ENCODE measurements at regions not wholly inside any gene's neighbourhood (a gene's known extent, or its start where the extent isn't known, plus 50 kb on each side); places are given as distances from the start of the nearest gene placed in this dataset.
A peak's percentile ranks its signal among the peaks of the same experiment; 100 is the strongest.

DNA sequence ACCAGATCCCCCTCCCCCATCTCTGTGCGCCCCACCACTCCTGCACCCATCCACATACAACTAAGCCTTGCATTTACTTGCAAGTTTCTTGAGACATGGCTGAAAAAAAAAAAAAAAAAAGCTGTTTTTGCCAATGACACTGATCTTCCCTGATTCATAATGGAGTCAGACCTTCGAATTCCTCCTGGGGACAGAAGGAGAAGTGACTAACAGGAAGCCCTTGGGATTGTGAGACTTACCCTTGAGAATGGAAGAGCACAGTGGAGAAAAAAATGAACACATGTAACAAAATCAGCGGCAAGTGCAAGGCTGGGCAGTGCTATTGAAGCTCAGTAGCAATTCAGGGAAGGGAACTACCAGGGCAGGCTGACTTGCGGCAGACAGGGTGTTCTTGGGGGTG, 288.4 kb downstream of the BCOR start:
- WGBS, 2 donors, result 72 to 100% methylated on average over 3 of the region's 4 CpGs
- no peak overlapping the region for H3K4me3 ChIP-seq
- H3K4me1 ChIP-seq, result peaks cover 16% of the 10 kb centered on the region
- no peak for DNase-seq
- no peaks in the 10 kb centered on the region for H3K9me3 ChIP-seq
- H3K36me3 ChIP-seq (replicated peaks in 1 of 2; ENCODE audit: insufficient read depth in 1 of 2, low read depth in 2 of 2), result no peaks in the 10 kb centered on the region
- intact Hi-C loops (cut with DNase I), result no loop called here
- TF ChIP-seq, protein P1, sequence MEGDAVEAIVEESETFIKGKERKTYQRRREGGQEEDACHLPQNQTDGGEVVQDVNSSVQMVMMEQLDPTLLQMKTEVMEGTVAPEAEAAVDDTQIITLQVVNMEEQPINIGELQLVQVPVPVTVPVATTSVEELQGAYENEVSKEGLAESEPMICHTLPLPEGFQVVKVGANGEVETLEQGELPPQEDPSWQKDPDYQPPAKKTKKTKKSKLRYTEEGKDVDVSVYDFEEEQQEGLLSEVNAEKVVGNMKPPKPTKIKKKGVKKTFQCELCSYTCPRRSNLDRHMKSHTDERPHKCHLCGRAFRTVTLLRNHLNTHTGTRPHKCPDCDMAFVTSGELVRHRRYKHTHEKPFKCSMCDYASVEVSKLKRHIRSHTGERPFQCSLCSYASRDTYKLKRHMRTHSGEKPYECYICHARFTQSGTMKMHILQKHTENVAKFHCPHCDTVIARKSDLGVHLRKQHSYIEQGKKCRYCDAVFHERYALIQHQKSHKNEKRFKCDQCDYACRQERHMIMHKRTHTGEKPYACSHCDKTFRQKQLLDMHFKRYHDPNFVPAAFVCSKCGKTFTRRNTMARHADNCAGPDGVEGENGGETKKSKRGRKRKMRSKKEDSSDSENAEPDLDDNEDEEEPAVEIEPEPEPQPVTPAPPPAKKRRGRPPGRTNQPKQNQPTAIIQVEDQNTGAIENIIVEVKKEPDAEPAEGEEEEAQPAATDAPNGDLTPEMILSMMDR (IDR thresholded peaks at IDR 0.05), result no peak
- TF ChIP-seq POLR2A (IDR thresholded peaks at IDR 0.05), result no peak
- no peak overlapping the region for H3K27ac ChIP-seq
- H3K27me3 ChIP-seq, result no peaks in the 10 kb centered on the region
- no peak for ATAC-seq

DNA sequence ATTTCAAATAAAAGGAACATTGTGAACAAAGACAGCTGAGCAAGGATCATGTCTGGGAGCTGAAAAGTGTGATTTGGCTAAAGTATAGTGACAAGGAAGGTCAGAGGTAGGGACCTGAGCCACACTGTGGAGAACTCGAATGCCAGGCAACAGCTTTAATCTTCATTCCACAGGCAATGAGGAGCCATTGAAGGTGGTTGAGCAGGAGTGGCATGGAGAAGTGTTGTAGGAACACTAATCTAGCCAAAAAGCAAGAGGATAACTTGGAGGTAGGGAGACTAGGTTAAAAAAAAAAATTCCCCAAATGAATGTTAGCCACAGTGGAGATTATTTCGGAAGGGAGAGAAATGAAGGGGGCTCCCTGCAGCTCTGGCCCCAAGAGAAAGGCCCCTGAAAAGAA, 286.9 kb downstream of the BCOR start:
- no peaks in the 10 kb centered on the region for H3K27me3 ChIP-seq
- H3K9me3 ChIP-seq, result no peaks in the 10 kb centered on the region
- no peaks in the 10 kb centered on the region for H3K36me3 ChIP-seq (replicated peaks in 1 of 2; ENCODE audit: insufficient read depth in 1 of 2, low read depth in 2 of 2)
- WGBS, 2 donors, result 52 to 100% methylated on average over 1 to 2 of the region's 2 CpGs
- peaks cover 18% of the 10 kb centered on the region for H3K4me1 ChIP-seq
- H3K27ac ChIP-seq, result no peak overlapping the region
- TF ChIP-seq, protein P1 (IDR thresholded peaks at IDR 0.05), result no peak
- no peak for TF ChIP-seq POLR2A (IDR thresholded peaks at IDR 0.05)
- DNase-seq (no peak), ATAC-seq (no peak)
- no peak overlapping the region for H3K4me3 ChIP-seq
- intact Hi-C loops (cut with DNase I), result no loop called here

DNA sequence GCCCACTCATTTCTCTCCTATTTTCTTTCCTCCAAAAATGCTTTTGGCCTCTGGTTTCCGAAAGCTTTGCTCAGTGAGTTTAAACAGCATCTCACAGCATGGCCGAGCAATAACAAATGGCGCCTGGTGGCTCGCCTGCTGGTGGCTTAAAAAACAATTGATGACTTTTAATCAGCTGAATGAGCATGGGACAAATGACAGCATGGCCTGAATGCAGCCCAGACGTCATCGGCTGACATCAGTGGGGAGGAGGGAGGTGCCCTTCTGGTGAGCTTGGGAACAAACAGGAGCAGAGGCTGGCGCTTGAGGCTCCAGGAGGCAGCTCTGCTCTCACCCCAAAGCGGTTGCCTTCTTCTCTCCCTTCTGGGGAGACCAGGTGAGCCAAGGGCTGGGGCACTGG, 286.4 kb downstream of the BCOR start:
- DNase-seq, result peak; percentile 38 to 65 (median 54)
- Histone ChIP-seq H3K27me3 (no peaks in the 10 kb centered on the region), H3K9me3 (no peaks in the 10 kb centered on the region), H3K36me3 (replicated peaks in 1 of 2; ENCODE audit: insufficient read depth in 1 of 2, low read depth in 2 of 2) (no peaks in the 10 kb centered on the region), H3K4me3 (no peak overlapping the region), H3K27ac (no peak overlapping the region), H3K4me1 (peaks cover 18% of the 10 kb centered on the region)
- no peak for ATAC-seq
- intact Hi-C loops (cut with DNase I), result no loop called here
- TF ChIP-seq, protein P1 (IDR thresholded peaks at IDR 0.05), result peak in 1 of 7 experiments; percentile 8
- TF ChIP-seq POLR2A (IDR thresholded peaks at IDR 0.05), result peak in 1 of 3 donors; percentile 14
- WGBS, 2 donors, result 50 to 61% methylated on average over 5 to 8 of the region's 8 CpGs

DNA sequence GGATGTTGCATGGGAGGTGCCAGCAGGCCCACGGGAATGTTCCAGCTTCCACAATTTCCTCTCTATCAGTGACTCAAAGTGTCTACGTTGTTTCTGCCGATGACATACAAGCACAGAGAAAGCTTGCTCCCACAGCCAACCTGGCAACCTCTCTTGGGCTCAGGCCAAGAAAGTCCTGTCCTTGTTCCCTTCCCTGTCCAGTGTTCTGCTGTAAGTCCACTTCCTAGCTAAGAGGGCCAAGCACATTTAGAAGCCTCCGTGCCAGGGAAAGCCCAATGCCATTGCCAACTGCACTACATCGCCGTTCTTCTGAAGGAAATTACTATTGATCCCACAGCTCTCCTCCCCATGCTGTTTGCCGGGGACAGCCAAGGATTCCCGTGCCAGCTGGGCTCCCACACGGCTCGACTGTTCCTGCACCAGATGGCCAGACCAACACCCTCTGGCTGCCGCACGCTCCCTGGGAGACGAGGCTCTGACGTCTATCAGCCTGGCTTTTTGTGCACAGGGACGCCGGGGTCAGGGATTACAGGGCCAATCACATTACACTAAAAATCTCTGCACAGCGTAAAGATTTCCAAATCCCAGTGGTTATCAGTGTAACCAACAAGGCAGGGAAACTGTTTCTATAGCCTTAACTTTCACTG, 284.0 kb downstream of the BCOR start:
- Histone ChIP-seq H3K9me3 (no peaks in the 10 kb centered on the region), H3K36me3 (replicated peaks in 1 of 2; ENCODE audit: insufficient read depth in 1 of 2, low read depth in 2 of 2) (no peaks in the 10 kb centered on the region), H3K4me3 (no peak overlapping the region), H3K4me1 (peaks cover 18% of the 10 kb centered on the region), H3K27me3 (no peaks in the 10 kb centered on the region), H3K27ac (peak overlapping the region; percentile 52 to 79 (median 76))
- TF ChIP-seq, protein P1 (IDR thresholded peaks at IDR 0.05), result peak in 2 of 7 experiments; percentile 9 to 26
- peak in 1 of 3 donors; percentile 43 for TF ChIP-seq POLR2A (IDR thresholded peaks at IDR 0.05)
- ATAC-seq (peak; percentile 91), DNase-seq (peak; percentile 75 to 89 (median 84))
- intact Hi-C loops (cut with DNase I), result no loop called here
- WGBS, 2 donors, result 7 to 15% methylated on average over 3 to 14 of the region's 17 CpGs

DNA sequence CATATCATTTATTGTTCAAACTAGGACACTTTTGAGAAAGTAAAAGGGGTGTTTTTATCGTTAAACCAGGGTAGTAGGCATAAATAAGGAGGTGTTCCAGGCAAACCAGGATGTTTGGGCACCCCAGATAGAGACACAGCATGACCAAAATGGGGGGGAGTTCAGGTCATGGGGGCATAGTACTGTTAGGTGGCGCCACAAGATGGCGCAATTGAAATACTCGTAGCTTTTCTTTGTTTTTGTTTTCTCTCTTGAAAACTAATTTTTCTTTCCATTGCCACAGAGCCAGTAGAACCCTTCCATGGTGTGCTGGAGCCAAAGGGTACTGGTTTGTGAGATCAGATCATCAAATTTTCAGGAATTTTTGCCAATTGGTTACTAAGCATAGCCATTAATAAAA, 283.4 kb downstream of the BCOR start:
- 24 to 29% methylated on average over 4 of the region's 4 CpGs for WGBS, 2 donors
- H3K4me3 ChIP-seq, result no peak overlapping the region
- TF ChIP-seq, protein P1 (IDR thresholded peaks at IDR 0.05), result peak in 6 of 7 experiments; percentile 18 to 52 (median 38)
- TF ChIP-seq POLR2A (IDR thresholded peaks at IDR 0.05), result no peak
- peaks cover 18% of the 10 kb centered on the region for H3K4me1 ChIP-seq
- peak overlapping the region; percentile 52 to 79 (median 76) for H3K27ac ChIP-seq
- H3K9me3 ChIP-seq, result no peaks in the 10 kb centered on the region
- peak in 2 of 4 donors; percentile 22 to 40 for DNase-seq
- intact Hi-C loops (cut with DNase I), result no loop called here
- no peaks in the 10 kb centered on the region for H3K36me3 ChIP-seq (replicated peaks in 1 of 2; ENCODE audit: insufficient read depth in 1 of 2, low read depth in 2 of 2)
- ATAC-seq, result no peak
- H3K27me3 ChIP-seq, result no peaks in the 10 kb centered on the region

All from body of pancreas (tissue), 4 donors.